A549 (cell line): ENCODE measurements at regions not wholly inside any gene's neighbourhood (a gene's known extent, or its start where the extent isn't known, plus 50 kb on each side); places are given as distances from the start of the nearest gene placed in this dataset.

Experiments used
- ATAC-seq, 2 experiments: fragments of 200-7000 bp in 1 of 2; fragments of >200 bp in 1 of 2; cut with Nextera tagmentation in 1 of 2; cut with Tn5 transposase in 1 of 2; 3 replicates each; pipeline versions ENCODE4 v1.8.0 to v1.9.1; 2018 to 2020; ENCODE audit warnings: mild to moderate bottlenecking in 1 of 2, moderate library complexity in 1 of 2
- CTCF ChIA-PET: fragments of 300-600 bp; sonication (Branson Sonifier 250); formaldehyde crosslinking; extraction: SDS; loops from one replicate; lab custom pipeline; 2021; ENCODE audit warnings: antibody characterized with exemption, inconsistent platforms; lab: Yijun Ruan, JAX
- POLR2A ChIA-PET: fragments of 350-600 bp; formaldehyde crosslinking; extraction: SDS; loops from one replicate; lab custom pipeline; 2021; ENCODE audit warnings: antibody characterized with exemption, inconsistent platforms; lab: Yijun Ruan, JAX
- DNase-seq, 2 experiments: peaks; one replicate each; pipeline versions ENCODE4 v3.0.0 to v3.0.0-alpha.2; 2011 to 2016; ENCODE audit warnings: low read depth in 1 of 2, low spot score in 1 of 2
- FAIRE-seq: peaks from 2 replicates; lab custom pipeline; 2011; peaks lifted over from hg19 to GRCh38; lab: Jason Lieb, UNC
- H3K27ac ChIP-seq, 2 experiments: fragments of >200 bp; sonication (Bioruptor Twin); formaldehyde crosslinking; 3 replicates each; pipeline ENCODE4 v1.5.1; 2016 to 2017
- H3K4me1 ChIP-seq: fragments of >200 bp; sonication (Bioruptor Twin); formaldehyde crosslinking; 3 replicates; pipeline ENCODE4 v1.6.1; 2016
- H3K4me2 ChIP-seq: fragments of >200 bp; sonication (Bioruptor Twin); formaldehyde crosslinking; 3 replicates; pipeline ENCODE4 v1.6.1; 2016
- H3K4me3 ChIP-seq: fragments of >200 bp; sonication (Bioruptor Twin); formaldehyde crosslinking; 3 replicates; pipeline ENCODE4 v1.5.1; 2016
- H3K9me3 ChIP-seq: fragments of >200 bp; sonication (Bioruptor Twin); formaldehyde crosslinking; 3 replicates; pipeline ENCODE4 v1.6.1; 2016
- ATOH8 ChIP-seq: fragments of 250-450 bp; sonication (Bioruptor Pico); IDR thresholded peaks from 2 replicates; pipeline ENCODE4 v1.5.0; 2020; ENCODE audit warnings: low read depth, mild to moderate bottlenecking, moderate library complexity
- BCL3 ChIP-seq: fragments of >200 bp; sonication (Bioruptor Twin); formaldehyde crosslinking; IDR thresholded peaks from 3 replicates; pipeline ENCODE4 v1.6.1; 2016
- CBX2 ChIP-seq: fragments of 200-600 bp; sonication (generic); IDR thresholded peaks from 2 replicates; pipeline ENCODE4 v1.6.1; 2016; ENCODE audit warnings: low read depth, mild to moderate bottlenecking, borderline replicate concordance
- CHD4 ChIP-seq: fragments of 200-600 bp; sonication (generic); IDR thresholded peaks from 2 replicates; pipeline ENCODE4 v1.6.1; 2016; ENCODE audit warnings: antibody characterized with exemption, mild to moderate bottlenecking, borderline replicate concordance
- EHMT2 ChIP-seq: fragments of 200-600 bp; sonication (generic); IDR thresholded peaks from 2 replicates; pipeline ENCODE4 v1.6.1; 2016; ENCODE audit warnings: antibody characterized with exemption, low read depth, mild to moderate bottlenecking, moderate library complexity
- ELK1 ChIP-seq: fragments of 150-350 bp; IDR thresholded peaks from 2 replicates; pipeline ENCODE4 v1.6.1; 2014; ENCODE audit warnings: low read depth, mild to moderate bottlenecking, low read length
- EP300 ChIP-seq, 2 experiments: fragments of >200 bp; sonication (Bioruptor Twin); formaldehyde crosslinking; IDR thresholded peaks; 2 replicates in 1 of 2; 3 replicates in 1 of 2; pipeline ENCODE4 v1.6.1; 2016 to 2017
- ESRRA ChIP-seq: fragments of 150-350 bp; IDR thresholded peaks from 2 replicates; pipeline ENCODE4 v1.6.1; 2014; ENCODE audit warnings: mild to moderate bottlenecking, low read length, borderline replicate concordance
- FOSB ChIP-seq: fragments of 250-450 bp; sonication (Bioruptor Pico); IDR thresholded peaks from 2 replicates; pipeline ENCODE4 v1.5.0; 2020; ENCODE audit warnings: mild to moderate bottlenecking, moderate library complexity
- GATA3 ChIP-seq: IDR thresholded peaks from 2 replicates; pipeline ENCODE4 v1.6.1; 2012; ENCODE audit warnings: borderline replicate concordance
- HEYL ChIP-seq: fragments of 250-450 bp; sonication (Bioruptor Pico); IDR thresholded peaks from 2 replicates; pipeline ENCODE4 v1.8.0; 2021; ENCODE audit warnings: mild to moderate bottlenecking, moderate library complexity
- HOXA7 ChIP-seq: fragments of 250-450 bp; sonication (Bioruptor Pico); IDR thresholded peaks from 2 replicates; pipeline ENCODE4 v1.5.0; 2020; ENCODE audit warnings: mild to moderate bottlenecking, moderate library complexity
- HOXB5 ChIP-seq: fragments of 250-450 bp; sonication (Bioruptor Pico); IDR thresholded peaks from 2 replicates; pipeline ENCODE4 v1.5.0; 2020; ENCODE audit warnings: mild to moderate bottlenecking, moderate library complexity
- JUNB ChIP-seq: fragments of >200 bp; sonication (Bioruptor Twin); formaldehyde crosslinking; IDR thresholded peaks from 2 replicates; pipeline ENCODE4 v1.6.1; 2016
- MAFK ChIP-seq: fragments of 450-650 bp; IDR thresholded peaks from 2 replicates; pipeline ENCODE4 v1.6.1; 2014; ENCODE audit not compliant: partially characterized antibody
- MAX ChIP-seq: IDR thresholded peaks from 2 replicates; pipeline ENCODE4 v1.6.1; 2012
- NPAS2 ChIP-seq: fragments of 250-450 bp; sonication (Bioruptor Pico); IDR thresholded peaks from 2 replicates; pipeline ENCODE4 v1.8.0; 2022; ENCODE audit warnings: mild to moderate bottlenecking, moderate library complexity, borderline replicate concordance
- POLR2AphosphoS2 ChIP-seq: conservative IDR thresholded peaks from 2 replicates; pipeline ENCODE4 v1.6.1; 2012; ENCODE audit warnings: low read length, improper control_type of control experiment, inconsistent platforms
- RAD21 ChIP-seq, 2 experiments: fragments of >200 bp in 1 of 2; sonication (Bioruptor Twin) in 1 of 2; formaldehyde crosslinking in 1 of 2; IDR thresholded peaks in 1 of 2; conservative IDR thresholded peaks in 1 of 2; 2 replicates in 1 of 2; 3 replicates in 1 of 2; pipeline ENCODE4 v1.6.1; 2012 to 2018; ENCODE audit warnings: inconsistent platforms in 1 of 2
- RARB ChIP-seq: fragments of 250-450 bp; sonication (Bioruptor Pico); IDR thresholded peaks from 2 replicates; pipeline ENCODE4 v1.8.0; 2021; ENCODE audit warnings: mild to moderate bottlenecking, moderate library complexity
- RNF2 ChIP-seq: fragments of 200-600 bp; sonication (generic); IDR thresholded peaks from 2 replicates; pipeline ENCODE4 v1.6.1; 2016; ENCODE audit warnings: low read depth, mild to moderate bottlenecking, antibody characterized with exemption, moderate library complexity, borderline replicate concordance
- SREBF2 ChIP-seq: fragments of 450-650 bp; IDR thresholded peaks from 2 replicates; pipeline ENCODE4 v1.6.1; 2014; ENCODE audit warnings: mild to moderate bottlenecking, moderate library complexity
- ZFP36 ChIP-seq: fragments of 450-650 bp; IDR thresholded peaks from 2 replicates; pipeline ENCODE4 v1.6.1; 2014; ENCODE audit warnings: borderline replicate concordance; ENCODE audit not compliant: partially characterized antibody
- ZNF302 ChIP-seq: fragments of 250-450 bp; sonication (Bioruptor Pico); IDR thresholded peaks from 2 replicates; pipeline ENCODE4 v1.9.0; 2021; ENCODE audit warnings: inconsistent platforms, mild to moderate bottlenecking, moderate library complexity
- WGBS: methylation state at CpG from one replicate; pipeline ENCODE4 v1.1.6; 2017; ENCODE audit errors: missing lambda C conversion rate; 5-methylcytosine and 5-hydroxymethylcytosine counted together

- TF ChIP-seq MAX (no peak), HOXA7 (CRISPR knock-in tag) (no peak), RAD21 (conservative IDR thresholded peaks at IDR 0.05 in 1 of 2, IDR thresholded peaks at IDR 0.05 in 1 of 2) (no peak), HOXB5 (no peak)
Observed at GRCh38 chrY:19053806-19054205, 280.3 kb upstream of the HSFY2 start (continued).

- TF ChIP-seq HOXA7 (CRISPR knock-in tag) (no peak), FOSB (CRISPR knock-in tag) (no peak), BCL3 (no peak), POLR2AphosphoS2 (no peak), CHD4 (no peak), MAFK (no peak), ESRRA (no peak), EHMT2 (no peak), RNF2 (no peak), JUNB (no peak), RARB (no peak), ZNF302 (CRISPR knock-in tag) (no peak), ATOH8 (CRISPR knock-in tag) (no peak), EP300 (IDR thresholded peaks at IDR 0.05) (no peak), GATA3 (no peak)
- H3K9me3 ChIP-seq, result no peaks in the 10 kb centered on the region
- CTCF ChIA-PET, result no interaction called here
- ATAC-seq (no peak), DNase-seq (no peak), FAIRE-seq (no peak)
- no peak overlapping the region for H3K4me2 ChIP-seq
- no peaks in the 10 kb centered on the region for H3K4me1 ChIP-seq
- POLR2A ChIA-PET, result no interaction called here
- H3K4me3 ChIP-seq, result no peak overlapping the region
- no peak overlapping the region for H3K27ac ChIP-seq
- WGBS, result 70% methylated on average over 3 of the region's 4 CpGs
Observed at GRCh38 chrY:19051021-19051420, 277.5 kb upstream of the HSFY2 start.

GRCh38 chrY:19042984-19043442 lies 269.5 kb upstream of the HSFY2 start:
- no peaks in the 10 kb centered on the region for H3K9me3 ChIP-seq
- TF ChIP-seq ELK1, result no peak
- no peak for TF ChIP-seq SREBF2
- no peak for TF ChIP-seq CBX2
- no peak for TF ChIP-seq HEYL
- TF ChIP-seq MAFK, result no peak
- TF ChIP-seq NPAS2, result no peak
- no peak for TF ChIP-seq GATA3
- TF ChIP-seq ZFP36, result no peak
- FAIRE-seq (no peak), DNase-seq (no peak), ATAC-seq (no peak)
- POLR2A ChIA-PET, result no interaction called here
- no peak overlapping the region for H3K27ac ChIP-seq
- no peaks in the 10 kb centered on the region for H3K4me1 ChIP-seq
- 100% methylated on average over 3 of the region's 26 CpGs for WGBS
- no peak overlapping the region for H3K4me3 ChIP-seq
- H3K4me2 ChIP-seq, result no peak overlapping the region
- CTCF ChIA-PET, result no interaction called here
